Adrenal gland (tissue), 9 donors: ENCODE measurements at regions not wholly inside any gene's neighbourhood (a gene's known extent, or its start where the extent isn't known, plus 50 kb on each side); places are given as distances from the start of the nearest gene placed in this dataset.

Experiments
- DNase-seq, 7 donors: peaks; one replicate each; pipeline ENCODE4 v3.0.0-alpha.2; 2019 to 2020
- H3K27ac ChIP-seq, 5 donors: fragments of 200-600 bp; sonication (generic) in 4 of 5; 1 replicate in 3 of 5; 2 replicates in 2 of 5; pipeline versions ENCODE4 v1.5.1 to v1.8.0; 2016 to 2020; ENCODE audit warnings: mild to moderate bottlenecking in 1 of 5
- H3K27me3 ChIP-seq: fragments of 200-600 bp; 2 replicates; pipeline ENCODE4 v1.8.0; 2021
- H3K36me3 ChIP-seq, 2 donors: fragments of 200-600 bp; replicated peaks in 1 of 2; 1 replicate in 1 of 2; 2 replicates in 1 of 2; pipeline versions ENCODE4 v1.5.1 to v1.8.0; 2018 to 2022
- H3K4me1 ChIP-seq, 2 donors: fragments of 200-600 bp; replicated peaks in 1 of 2; 1 replicate in 1 of 2; 2 replicates in 1 of 2; pipeline versions ENCODE4 v1.5.1 to v1.8.0; 2018 to 2021
- H3K4me3 ChIP-seq, 4 donors: fragments of 200-600 bp; sonication (generic) in 3 of 4; one replicate each; pipeline ENCODE4 v1.5.1; 2016 to 2018
- H3K9me3 ChIP-seq, 3 donors: fragments of 200-600 bp; sonication (generic) in 1 of 3; replicated peaks in 1 of 3; 1 replicate in 2 of 3; 2 replicates in 1 of 3; pipeline versions ENCODE4 v1.5.1 to v1.8.0; 2016 to 2021
- POLR2A ChIP-seq, 2 donors: fragments of 450-650 bp; IDR thresholded peaks; one replicate each; pipeline ENCODE4 v1.6.1; 2017; ENCODE audit warnings: antibody characterized with exemption in 2 of 2, mild to moderate bottlenecking in 2 of 2, moderate library complexity in 1 of 2
- WGBS, 4 donors: extraction: QIAGEN DNeasy Blood & Tissue Kit in 2 of 4; methylation state at CpG; one replicate each; pipeline versions ENCODE4 v1.1.5 to v1.1.7; 2013 to 2017; 5-methylcytosine and 5-hydroxymethylcytosine counted together
- intact Hi-C, 2 donors: fragments of 100-400 bp; cut with DNase I; formaldehyde crosslinking; loops; one replicate each; pipeline versions ENCODE4 v1.14.1 to v1.15.0; 2022 to 2023
- TF ChIP-seq, protein P1 (sequence below), 6 experiments: fragments of 450-650 bp in 4 of 6; fragments of 200-600 bp in 2 of 6; sonication (generic) in 1 of 6; IDR thresholded peaks; 1 replicate in 5 of 6; 2 replicates in 1 of 6; pipeline versions ENCODE4 v1.5.1 to v1.8.0; 2016 to 2021; ENCODE audit warnings: antibody characterized with exemption in 6 of 6, mild to moderate bottlenecking in 2 of 6, moderate library complexity in 1 of 6
- donor health status: healthy with polysubstance abuse.
- donor health status: Bipolar disorder and iron deficiency.
- donor health status: DM: yes; HTN: yes; CAD: no.
- donor health status: DM: no; HTN: no; CAD: no.
- donor health status: DM: no; HTN: no; CAD: no.

DNA sequence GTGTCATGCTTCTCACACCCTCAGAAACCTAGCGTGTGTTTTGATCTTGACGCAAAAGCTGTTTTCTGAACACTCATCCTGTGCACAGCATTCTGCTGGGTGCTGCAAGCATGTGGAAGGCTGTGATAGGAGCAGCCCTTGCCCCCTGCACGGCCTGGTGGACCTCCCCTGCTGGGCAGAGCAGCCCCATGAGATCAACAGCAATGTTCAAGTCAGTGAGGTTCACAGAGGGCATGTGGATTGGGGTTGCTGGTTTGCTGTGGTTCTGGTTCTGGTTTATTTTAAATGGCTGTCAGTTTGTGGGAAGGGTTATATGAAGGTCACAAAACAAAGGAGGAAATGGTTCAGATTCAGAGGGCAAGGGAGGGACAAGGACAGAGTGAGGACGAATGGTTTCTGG, 71.3 kb downstream of the SOWAHC start:
- Histone ChIP-seq H3K9me3 (no peaks in the 10 kb centered on the region), H3K4me1 (peaks cover 1 to 2% of the 10 kb centered on the region in 2 donors), H3K27ac (no peak overlapping the region), H3K27me3 (no peaks in the 10 kb centered on the region), H3K4me3 (no peak overlapping the region), H3K36me3 (no peaks in the 10 kb centered on the region)
- intact Hi-C loops, result loop anchor here in 1 of 2 donors (10.0 kb wide), 1 partner anchor 61 kb away; no protein-coding TSS in a partner anchor
- TF ChIP-seq, protein P1, sequence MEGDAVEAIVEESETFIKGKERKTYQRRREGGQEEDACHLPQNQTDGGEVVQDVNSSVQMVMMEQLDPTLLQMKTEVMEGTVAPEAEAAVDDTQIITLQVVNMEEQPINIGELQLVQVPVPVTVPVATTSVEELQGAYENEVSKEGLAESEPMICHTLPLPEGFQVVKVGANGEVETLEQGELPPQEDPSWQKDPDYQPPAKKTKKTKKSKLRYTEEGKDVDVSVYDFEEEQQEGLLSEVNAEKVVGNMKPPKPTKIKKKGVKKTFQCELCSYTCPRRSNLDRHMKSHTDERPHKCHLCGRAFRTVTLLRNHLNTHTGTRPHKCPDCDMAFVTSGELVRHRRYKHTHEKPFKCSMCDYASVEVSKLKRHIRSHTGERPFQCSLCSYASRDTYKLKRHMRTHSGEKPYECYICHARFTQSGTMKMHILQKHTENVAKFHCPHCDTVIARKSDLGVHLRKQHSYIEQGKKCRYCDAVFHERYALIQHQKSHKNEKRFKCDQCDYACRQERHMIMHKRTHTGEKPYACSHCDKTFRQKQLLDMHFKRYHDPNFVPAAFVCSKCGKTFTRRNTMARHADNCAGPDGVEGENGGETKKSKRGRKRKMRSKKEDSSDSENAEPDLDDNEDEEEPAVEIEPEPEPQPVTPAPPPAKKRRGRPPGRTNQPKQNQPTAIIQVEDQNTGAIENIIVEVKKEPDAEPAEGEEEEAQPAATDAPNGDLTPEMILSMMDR (IDR thresholded peaks at IDR 0.05), result no peak
- no peak for TF ChIP-seq POLR2A (IDR thresholded peaks at IDR 0.05)
- WGBS, 4 donors, result 71 to 73% (median 72%) methylated on average over 4 of the region's 4 CpGs
- DNase-seq, result no peak

DNA sequence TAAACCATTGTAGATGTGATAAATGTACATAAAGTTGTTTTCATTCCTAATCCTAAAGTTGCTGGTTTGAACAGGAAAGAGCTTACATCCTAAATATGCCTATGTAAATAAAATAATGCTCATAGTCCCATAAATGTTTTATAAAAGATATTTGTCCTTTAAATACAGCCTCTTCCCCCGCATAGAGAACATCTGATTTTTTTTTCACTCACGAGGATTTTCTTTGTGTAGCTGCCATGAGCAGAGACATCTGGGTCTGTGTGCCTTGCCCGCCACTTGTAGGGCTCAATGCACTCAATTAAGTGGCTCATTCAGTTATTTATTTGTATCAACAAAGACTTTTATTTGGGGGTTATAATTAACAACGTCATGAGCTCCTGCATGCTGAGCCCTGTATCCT, 72.8 kb downstream of the SOWAHC start:
- H3K4me3 ChIP-seq, result no peak overlapping the region
- H3K27ac ChIP-seq, result no peak overlapping the region
- intact Hi-C loops, result loop anchor here in 1 of 2 donors (10.0 kb wide), 1 partner anchor 62 kb away; no protein-coding TSS in a partner anchor
- H3K27me3 ChIP-seq, result no peaks in the 10 kb centered on the region
- TF ChIP-seq POLR2A (IDR thresholded peaks at IDR 0.05), result no peak
- TF ChIP-seq, protein P1 (IDR thresholded peaks at IDR 0.05), result no peak
- no peak for DNase-seq
- WGBS, 4 donors, result 83 to 90% (median 88%) methylated on average over 4 of the region's 4 CpGs
- no peaks in the 10 kb centered on the region for H3K36me3 ChIP-seq
- peaks cover 13 to 17% of the 10 kb centered on the region in 2 donors for H3K4me1 ChIP-seq
- no peaks in the 10 kb centered on the region for H3K9me3 ChIP-seq

DNA sequence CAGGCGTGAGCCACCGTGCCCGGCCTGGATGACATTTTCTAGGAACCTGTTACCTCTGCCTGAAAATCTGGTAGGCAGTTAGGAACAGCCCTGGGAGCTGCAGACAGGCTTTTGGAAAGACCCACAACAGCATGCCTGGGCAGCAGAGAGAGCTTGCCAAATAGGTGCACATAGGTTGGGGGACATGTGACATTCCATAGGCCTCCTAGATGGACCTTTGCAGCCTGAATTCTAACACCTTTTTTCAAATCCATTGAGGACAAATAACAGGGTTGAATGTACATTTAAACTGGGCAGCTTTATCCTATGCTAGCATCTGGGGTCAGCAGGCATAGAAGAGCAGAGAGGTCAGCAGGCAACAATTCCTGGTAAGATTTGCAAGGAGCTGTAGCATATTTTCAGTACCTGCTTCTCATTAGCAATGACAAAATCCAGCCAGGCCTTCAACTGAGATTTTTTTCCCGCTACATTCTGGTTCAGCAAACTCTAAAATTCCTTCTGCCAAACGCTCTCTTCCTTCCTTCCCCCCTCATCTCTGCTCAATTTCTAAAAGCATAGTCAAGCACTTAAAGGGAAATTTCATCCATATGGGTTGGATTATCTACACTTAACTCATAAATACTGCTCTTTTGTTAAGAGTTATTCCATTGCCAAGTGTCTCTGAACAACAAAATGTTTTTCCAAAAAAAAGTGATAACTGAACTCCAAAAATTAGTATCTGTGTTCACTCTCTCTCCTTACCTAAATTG, 75.2 kb downstream of the SOWAHC start:
- H3K36me3 ChIP-seq, result no peaks in the 10 kb centered on the region
- intact Hi-C loops, result loop anchor here in 1 of 2 donors (10.0 kb wide), 1 partner anchor 65 kb away; no protein-coding TSS in a partner anchor
- peak overlapping the region in 1 of 5 donors; percentile 86 for H3K27ac ChIP-seq
- H3K4me3 ChIP-seq, result no peak overlapping the region
- H3K4me1 ChIP-seq, result peaks cover 13 to 17% of the 10 kb centered on the region in 2 donors
- WGBS, 4 donors, result 76 to 93% (median 92%) methylated on average over 2 to 5 of the region's 5 CpGs
- no peak for DNase-seq
- TF ChIP-seq POLR2A (IDR thresholded peaks at IDR 0.05), result no peak
- H3K27me3 ChIP-seq, result no peaks in the 10 kb centered on the region
- H3K9me3 ChIP-seq, result no peaks in the 10 kb centered on the region

DNA sequence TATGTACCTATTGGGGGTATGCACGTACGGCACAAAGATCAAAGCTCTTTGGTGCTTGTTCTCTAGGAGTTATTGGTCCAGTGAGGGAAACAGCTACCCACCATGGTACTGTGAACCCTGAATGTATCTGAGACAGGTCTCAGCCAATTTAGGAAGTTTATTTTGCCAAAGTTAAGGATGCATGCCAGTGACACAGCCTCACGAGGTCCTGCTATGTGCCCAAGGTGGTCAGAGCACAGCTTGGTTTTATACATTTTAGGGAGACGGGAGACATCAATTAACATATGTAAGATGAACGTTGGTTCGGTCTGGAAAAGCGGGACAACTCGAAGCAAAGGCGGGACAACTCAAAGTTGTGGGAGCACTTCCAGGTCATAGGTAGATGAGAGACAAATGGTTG, 75.8 kb downstream of the SOWAHC start:
- TF ChIP-seq, protein P1 (IDR thresholded peaks at IDR 0.05), result no peak
- TF ChIP-seq POLR2A (IDR thresholded peaks at IDR 0.05), result no peak
- H3K27ac ChIP-seq, result peak overlapping the region; percentile 28 to 89 (median 85)
- DNase-seq, result no peak
- no peaks in the 10 kb centered on the region for H3K27me3 ChIP-seq
- H3K9me3 ChIP-seq, result no peaks in the 10 kb centered on the region
- intact Hi-C loops, result loop anchor here in 1 of 2 donors (10.0 kb wide), 1 partner anchor 65 kb away; no protein-coding TSS in a partner anchor
- WGBS, 4 donors, result 91 to 97% (median 97%) methylated on average over 9 of the region's 9 CpGs
- no peak overlapping the region for H3K4me3 ChIP-seq
- peaks cover 13 to 17% of the 10 kb centered on the region in 2 donors for H3K4me1 ChIP-seq
- no peaks in the 10 kb centered on the region for H3K36me3 ChIP-seq
